ENCODE measurements at regions not wholly inside any gene's neighbourhood (a gene's known extent, or its start where the extent isn't known, plus 50 kb on each side); places are given as distances from the start of the nearest gene placed in this dataset.
"Not testable (repeated sequence)": the region's sequence is repeated elsewhere in the genome, so short reads cannot be mapped to it uniquely, and the experiment has no call there.

GRCh38 chr9:31153250-31153840 lies 1231.1 kb upstream of the ACO1 start:
- Histone ChIP-seq H3K4me2 (no peak overlapping the region), H4K20me1 (no peaks in the 10 kb centered on the region), H3K4me1 (no peaks in the 10 kb centered on the region; a peak in 1 of 20 replicates), H3K9ac (no peak overlapping the region), H3K27me3 (no peaks in the 10 kb centered on the region), H3K27ac (no peak overlapping the region), H3K9me3 (replicated peaks in 1 of 11) (no peaks in the 10 kb centered on the region), H3K4me3 (no peak overlapping the region), H3K36me3 (no peaks in the 10 kb centered on the region)
- TF ChIP-seq Cebpa-rat (IDR thresholded peaks at IDR 0.05), result no peak

DNA sequence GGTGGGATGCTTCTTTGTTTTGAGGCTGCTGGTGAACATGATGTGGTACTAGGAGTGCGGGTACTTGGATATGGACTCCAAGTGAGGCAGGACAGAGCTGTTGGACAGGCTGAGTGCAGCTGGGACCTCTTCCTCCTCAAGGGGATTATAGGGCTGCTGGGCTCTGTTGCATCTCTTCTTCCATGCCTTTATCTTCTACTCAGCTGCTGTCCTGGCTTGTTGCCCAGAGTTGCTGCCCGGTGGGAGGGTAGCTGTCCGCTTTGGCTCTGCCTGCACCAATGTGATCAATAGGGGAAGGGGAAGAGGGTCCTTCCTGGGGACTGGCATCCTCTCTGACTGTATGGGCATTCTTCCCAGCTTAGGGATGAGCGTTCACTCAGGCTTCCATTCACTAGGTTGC lies 1217.9 kb upstream of the ACO1 start:
- TF ChIP-seq Cebpa-rat (IDR thresholded peaks at IDR 0.05), result no peak
- H4K20me1 ChIP-seq, result no peaks in the 10 kb centered on the region
- no peak overlapping the region for H3K9ac ChIP-seq
- no peaks in the 10 kb centered on the region for H3K4me1 ChIP-seq
- no peaks in the 10 kb centered on the region for H3K36me3 ChIP-seq
- H3K27ac ChIP-seq, result no peak overlapping the region
- H3K4me3 ChIP-seq, result no peak overlapping the region
- H3K4me2 ChIP-seq, result no peak overlapping the region
- no peaks in the 10 kb centered on the region for H3K27me3 ChIP-seq
- H3K9me3 ChIP-seq (replicated peaks in 1 of 11), result no peaks in the 10 kb centered on the region

DNA sequence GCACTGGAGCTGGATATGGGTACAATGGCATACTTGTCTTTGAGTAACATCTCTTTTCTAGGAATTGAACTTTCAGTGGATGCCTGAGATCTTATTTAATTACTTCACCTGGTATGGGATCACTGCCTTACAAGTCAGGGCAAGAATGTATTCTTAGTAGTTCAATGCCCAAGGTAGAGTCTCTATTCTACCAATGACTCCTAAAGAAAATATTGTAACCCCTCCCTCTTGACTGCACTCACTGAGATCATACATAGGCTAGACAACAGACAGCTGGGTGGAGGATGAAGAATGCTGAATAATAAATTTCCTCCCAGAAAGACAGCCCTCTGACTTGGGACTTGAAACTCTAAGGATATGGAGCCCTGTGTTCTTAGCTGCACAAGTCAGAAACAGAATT lies 1216.3 kb upstream of the ACO1 start:
- no peak overlapping the region for H3K27ac ChIP-seq
- no peak overlapping the region for H3K9ac ChIP-seq
- no peaks in the 10 kb centered on the region for H3K36me3 ChIP-seq
- no peak for TF ChIP-seq Cebpa-rat (IDR thresholded peaks at IDR 0.05)
- no peaks in the 10 kb centered on the region for H3K9me3 ChIP-seq (replicated peaks in 1 of 11)
- H3K4me2 ChIP-seq, result no peak overlapping the region
- H3K4me3 ChIP-seq, result no peak overlapping the region
- H3K27me3 ChIP-seq, result no peaks in the 10 kb centered on the region
- no peaks in the 10 kb centered on the region for H4K20me1 ChIP-seq
- H3K4me1 ChIP-seq, result no peaks in the 10 kb centered on the region

- Histone ChIP-seq H3K36me3 (no peaks in the 10 kb centered on the region), H4K20me1 (no peaks in the 10 kb centered on the region), H3K4me1 (no peaks in the 10 kb centered on the region), H3K9me3 (replicated peaks in 1 of 11) (no peaks in the 10 kb centered on the region), H3K4me3 (no peak overlapping the region), H3K9ac (no peak overlapping the region), H3K27me3 (no peaks in the 10 kb centered on the region), H3K4me2 (no peak overlapping the region), H3K27ac (no peak overlapping the region)
- TF ChIP-seq Cebpa-rat (IDR thresholded peaks at IDR 0.05), result no peak
Observed at GRCh38 chr9:31174681-31175080, 1209.8 kb upstream of the ACO1 start.

DNA sequence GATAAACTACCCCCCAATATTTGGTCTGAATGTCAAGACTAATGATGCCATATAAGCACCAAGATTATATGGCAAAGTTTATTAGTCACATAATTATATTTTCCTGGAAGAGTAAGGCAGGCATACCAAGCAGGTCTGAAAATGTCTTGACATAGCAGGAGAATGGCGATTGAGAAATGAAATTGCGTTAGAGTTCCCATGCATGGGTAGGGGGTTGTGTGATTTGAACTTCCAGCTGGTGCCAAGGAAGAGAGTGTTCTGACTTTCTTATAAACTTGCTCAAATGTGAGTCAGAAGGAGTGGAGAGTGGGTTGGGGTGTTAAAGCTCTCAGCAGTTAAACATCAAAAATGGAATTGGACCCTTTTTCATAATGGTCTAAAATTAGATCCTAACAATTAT lies 1200.6 kb upstream of the ACO1 start:
- Histone ChIP-seq H3K4me3 (no peak overlapping the region), H3K27me3 (no peaks in the 10 kb centered on the region), H3K9ac (no peak overlapping the region), H4K20me1 (no peaks in the 10 kb centered on the region), H3K9me3 (replicated peaks in 1 of 11) (no peaks in the 10 kb centered on the region), H3K4me1 (no peaks in the 10 kb centered on the region), H3K27ac (no peak overlapping the region), H3K4me2 (no peak overlapping the region), H3K36me3 (no peaks in the 10 kb centered on the region)
- TF ChIP-seq Cebpa-rat (IDR thresholded peaks at IDR 0.05), result no peak

DNA sequence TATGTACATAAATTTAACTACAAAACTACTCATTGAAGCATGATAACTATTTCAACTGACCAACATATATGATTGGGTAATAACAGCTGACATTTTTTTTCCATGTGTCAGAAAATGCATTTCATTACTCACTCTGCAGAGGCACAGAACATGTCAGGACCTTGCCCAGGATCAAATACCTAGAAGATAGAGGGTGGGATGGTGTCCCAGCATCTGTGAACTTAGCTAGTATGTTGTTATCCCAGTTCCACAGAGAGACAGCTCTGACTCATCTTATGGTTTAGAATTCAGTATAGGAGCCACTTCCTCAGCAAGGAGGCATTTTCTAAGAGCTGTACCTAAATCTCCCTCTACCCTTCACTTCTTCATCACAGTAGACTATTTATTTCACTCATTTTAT lies 1198.6 kb upstream of the ACO1 start:
- Histone ChIP-seq H3K27me3 (no peaks in the 10 kb centered on the region), H4K20me1 (no peaks in the 10 kb centered on the region), H3K4me3 (no peak overlapping the region), H3K4me2 (no peak overlapping the region), H3K27ac (no peak overlapping the region), H3K9ac (no peak overlapping the region), H3K9me3 (replicated peaks in 1 of 11) (no peaks in the 10 kb centered on the region), H3K36me3 (no peaks in the 10 kb centered on the region), H3K4me1 (no peaks in the 10 kb centered on the region)
- TF ChIP-seq Cebpa-rat (IDR thresholded peaks at IDR 0.05), result no peak

GRCh38 chr9:31188496-31188895 lies 1195.9 kb upstream of the ACO1 start:
- no peaks in the 10 kb centered on the region for H3K9me3 ChIP-seq (replicated peaks in 1 of 11)
- H3K27ac ChIP-seq, result no peak overlapping the region
- H3K4me2 ChIP-seq, result no peak overlapping the region
- H3K27me3 ChIP-seq, result no peaks in the 10 kb centered on the region
- no peaks in the 10 kb centered on the region for H4K20me1 ChIP-seq
- H3K4me1 ChIP-seq, result no peaks in the 10 kb centered on the region
- TF ChIP-seq Cebpa-rat (IDR thresholded peaks at IDR 0.05), result no peak
- no peak overlapping the region for H3K4me3 ChIP-seq
- H3K9ac ChIP-seq, result no peak overlapping the region
- H3K36me3 ChIP-seq, result no peaks in the 10 kb centered on the region

DNA sequence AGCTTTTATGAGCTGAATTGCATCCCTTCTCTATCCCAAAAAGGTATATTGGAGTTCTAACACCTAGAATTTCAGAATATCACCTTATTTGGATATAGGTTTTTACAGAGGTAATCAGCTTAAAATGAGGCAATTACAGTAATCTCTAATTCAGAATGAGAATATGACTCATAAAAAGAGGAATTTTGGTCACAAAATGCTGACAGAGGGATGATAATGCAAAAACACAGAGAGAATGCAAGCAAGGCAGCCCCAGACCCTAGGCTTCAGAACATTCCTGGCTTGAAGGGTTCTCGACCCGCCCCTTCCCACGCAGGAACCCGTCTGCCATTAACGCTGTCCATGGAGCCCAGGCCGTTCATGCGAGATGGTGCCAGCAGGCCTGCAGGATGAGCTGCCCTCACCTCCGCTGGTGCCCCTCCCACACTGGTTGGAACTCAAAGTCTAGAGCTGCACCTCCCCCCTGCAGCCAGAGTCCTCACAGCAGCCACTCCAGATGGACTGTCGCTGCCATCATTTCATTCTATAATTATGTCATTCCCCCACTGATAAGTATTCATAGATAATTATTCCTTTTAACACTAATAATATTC lies 1173.4 kb upstream of the ACO1 start:
- Histone ChIP-seq H3K4me3 (no peak overlapping the region), H3K9me3 (replicated peaks in 1 of 11) (no peaks in the 10 kb centered on the region), H3K27me3 (no peaks in the 10 kb centered on the region), H3K4me2 (peak overlapping the region in 3 of 11 experiments; percentile 56 to 59 (median 58); a peak in 6 of 22 replicates), H3K36me3 (no peaks in the 10 kb centered on the region), H3K9ac (no peak overlapping the region), H3K27ac (no peak overlapping the region; a peak in 1 of 22 replicates), H4K20me1 (no peaks in the 10 kb centered on the region), H3K4me1 (peaks cover 0 to 11% (median 0%) of the 10 kb centered on the region in 10 experiments; a peak in 6 of 20 replicates)
- no peak for TF ChIP-seq Cebpa-rat (IDR thresholded peaks at IDR 0.05)

DNA sequence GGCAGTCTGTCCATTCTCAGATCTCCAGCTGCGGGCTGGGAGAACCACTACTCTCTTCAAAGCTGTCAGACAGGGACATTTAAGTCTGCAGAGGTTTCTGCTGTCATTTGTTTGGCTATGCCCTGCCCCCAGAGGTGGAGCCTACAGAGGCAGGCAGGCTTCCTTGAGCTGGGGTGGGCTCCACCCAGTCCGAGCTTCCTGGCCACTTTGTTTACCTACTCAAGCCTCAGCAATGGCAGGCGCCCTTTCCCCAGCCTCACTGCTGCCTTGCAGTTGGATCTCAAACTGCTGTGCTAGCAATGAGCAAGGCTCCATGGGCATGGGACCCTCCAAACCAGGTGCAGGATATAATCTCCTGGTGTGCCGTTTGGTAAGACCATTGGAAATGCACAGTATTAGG lies 1154.5 kb upstream of the ACO1 start:
- H3K4me2 ChIP-seq, H3K4me1 ChIP-seq, H4K20me1 ChIP-seq, H3K4me3 ChIP-seq, H3K27ac ChIP-seq, H3K9ac ChIP-seq, H3K27me3 ChIP-seq, H3K36me3 ChIP-seq: not testable (repeated sequence)
- peaks cover 0 to 12% (median 10%) of the 10 kb centered on the region in 11 experiments; a peak in 15 of 22 replicates for H3K9me3 ChIP-seq (replicated peaks in 1 of 11)

DNA sequence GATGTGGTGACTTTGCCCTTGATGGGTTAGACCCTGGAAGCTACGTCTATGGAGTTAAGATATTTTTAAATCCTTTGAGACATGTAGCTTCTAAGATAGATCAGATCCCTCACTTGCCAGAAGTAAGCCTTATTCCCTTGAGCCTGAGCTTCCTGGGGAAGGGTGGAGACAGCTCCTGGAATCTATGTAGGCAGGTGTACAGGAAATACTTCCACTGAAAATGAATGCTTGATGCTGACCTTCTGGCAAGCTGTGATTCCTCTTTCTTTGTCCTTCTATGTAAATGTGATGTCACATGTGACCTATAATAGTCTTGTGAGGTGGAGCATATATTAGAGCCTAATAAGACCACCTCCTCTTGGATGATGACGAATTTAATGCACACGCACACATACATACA lies 1152.0 kb upstream of the ACO1 start:
- no peak for TF ChIP-seq Cebpa-rat (IDR thresholded peaks at IDR 0.05)
- Histone ChIP-seq H4K20me1 (no peaks in the 10 kb centered on the region), H3K27ac (no peak overlapping the region), H3K4me3 (no peak overlapping the region), H3K9ac (no peak overlapping the region), H3K27me3 (no peaks in the 10 kb centered on the region), H3K4me2 (no peak overlapping the region), H3K9me3 (replicated peaks in 1 of 11) (peaks cover 0 to 12% (median 10%) of the 10 kb centered on the region in 11 experiments; a peak in 15 of 22 replicates), H3K4me1 (no peaks in the 10 kb centered on the region), H3K36me3 (no peaks in the 10 kb centered on the region; a peak in 1 of 22 replicates)
